ENCODE measurements at regions not wholly inside any gene's neighbourhood (a gene's known extent, or its start where the extent isn't known, plus 50 kb on each side); places are given as distances from the start of the nearest gene placed in this dataset.

GRCh38 chr3:127396473-127396872 is 108.6 kb upstream of the PRR20G start:
- TF ChIP-seq POLR2A (IDR thresholded peaks at IDR 0.05; ENCODE audit: extremely low read depth, insufficient read length): no peak
- TF ChIP-seq, protein P1, sequence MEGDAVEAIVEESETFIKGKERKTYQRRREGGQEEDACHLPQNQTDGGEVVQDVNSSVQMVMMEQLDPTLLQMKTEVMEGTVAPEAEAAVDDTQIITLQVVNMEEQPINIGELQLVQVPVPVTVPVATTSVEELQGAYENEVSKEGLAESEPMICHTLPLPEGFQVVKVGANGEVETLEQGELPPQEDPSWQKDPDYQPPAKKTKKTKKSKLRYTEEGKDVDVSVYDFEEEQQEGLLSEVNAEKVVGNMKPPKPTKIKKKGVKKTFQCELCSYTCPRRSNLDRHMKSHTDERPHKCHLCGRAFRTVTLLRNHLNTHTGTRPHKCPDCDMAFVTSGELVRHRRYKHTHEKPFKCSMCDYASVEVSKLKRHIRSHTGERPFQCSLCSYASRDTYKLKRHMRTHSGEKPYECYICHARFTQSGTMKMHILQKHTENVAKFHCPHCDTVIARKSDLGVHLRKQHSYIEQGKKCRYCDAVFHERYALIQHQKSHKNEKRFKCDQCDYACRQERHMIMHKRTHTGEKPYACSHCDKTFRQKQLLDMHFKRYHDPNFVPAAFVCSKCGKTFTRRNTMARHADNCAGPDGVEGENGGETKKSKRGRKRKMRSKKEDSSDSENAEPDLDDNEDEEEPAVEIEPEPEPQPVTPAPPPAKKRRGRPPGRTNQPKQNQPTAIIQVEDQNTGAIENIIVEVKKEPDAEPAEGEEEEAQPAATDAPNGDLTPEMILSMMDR (IDR thresholded peaks at IDR 0.05; ENCODE audit: low read depth, low read length): no peak
- TF ChIP-seq, protein P2, sequence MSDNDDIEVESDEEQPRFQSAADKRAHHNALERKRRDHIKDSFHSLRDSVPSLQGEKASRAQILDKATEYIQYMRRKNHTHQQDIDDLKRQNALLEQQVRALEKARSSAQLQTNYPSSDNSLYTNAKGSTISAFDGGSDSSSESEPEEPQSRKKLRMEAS (IDR thresholded peaks at IDR 0.05; ENCODE audit: low read depth, low read length): no peak
- no peak for TF ChIP-seq MYC (IDR thresholded peaks at IDR 0.05; ENCODE audit: low read depth, low read length)

Measured in NB4 (cell line).